ENCODE measurements at regions not wholly inside any gene's neighbourhood (a gene's known extent, or its start where the extent isn't known, plus 50 kb on each side); places are given as distances from the start of the nearest gene placed in this dataset.
"Not testable (repeated sequence)": the region's sequence is repeated elsewhere in the genome, so short reads cannot be mapped to it uniquely, and the experiment has no call there.

DNA sequence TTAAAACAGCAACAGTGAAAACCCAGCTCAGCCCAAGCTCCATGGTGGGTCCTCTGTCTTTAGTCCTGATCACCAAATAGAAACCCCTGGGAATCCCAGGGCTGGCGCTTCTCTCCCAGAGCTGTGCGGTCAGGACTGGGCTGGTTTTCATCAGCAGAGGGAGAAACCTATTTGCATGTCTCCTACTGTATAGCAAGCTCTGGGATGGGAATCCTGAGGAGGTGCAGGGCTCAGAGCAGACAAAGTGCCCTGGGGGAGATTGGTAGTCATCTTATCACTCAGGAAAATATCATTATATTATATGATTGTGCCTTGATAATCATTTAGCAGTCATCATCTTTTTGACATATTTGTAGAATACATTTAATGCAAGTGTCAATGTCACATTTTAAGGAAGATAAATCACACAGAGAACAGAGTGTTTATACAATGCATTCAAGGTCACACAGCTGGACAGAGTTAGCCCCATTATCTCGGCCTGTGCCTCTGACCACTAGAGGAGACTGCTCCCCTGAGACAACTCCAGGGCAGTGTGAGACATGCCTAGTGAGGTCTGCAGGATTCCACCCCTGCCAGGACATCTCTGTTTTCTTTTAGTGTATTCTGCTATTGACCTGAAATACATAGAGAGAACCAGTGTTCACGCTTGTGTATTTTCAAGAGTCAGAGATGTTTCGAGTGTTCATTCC lies 818.6 kb downstream of the TMEM121 start:
- TF ChIP-seq, protein P1, sequence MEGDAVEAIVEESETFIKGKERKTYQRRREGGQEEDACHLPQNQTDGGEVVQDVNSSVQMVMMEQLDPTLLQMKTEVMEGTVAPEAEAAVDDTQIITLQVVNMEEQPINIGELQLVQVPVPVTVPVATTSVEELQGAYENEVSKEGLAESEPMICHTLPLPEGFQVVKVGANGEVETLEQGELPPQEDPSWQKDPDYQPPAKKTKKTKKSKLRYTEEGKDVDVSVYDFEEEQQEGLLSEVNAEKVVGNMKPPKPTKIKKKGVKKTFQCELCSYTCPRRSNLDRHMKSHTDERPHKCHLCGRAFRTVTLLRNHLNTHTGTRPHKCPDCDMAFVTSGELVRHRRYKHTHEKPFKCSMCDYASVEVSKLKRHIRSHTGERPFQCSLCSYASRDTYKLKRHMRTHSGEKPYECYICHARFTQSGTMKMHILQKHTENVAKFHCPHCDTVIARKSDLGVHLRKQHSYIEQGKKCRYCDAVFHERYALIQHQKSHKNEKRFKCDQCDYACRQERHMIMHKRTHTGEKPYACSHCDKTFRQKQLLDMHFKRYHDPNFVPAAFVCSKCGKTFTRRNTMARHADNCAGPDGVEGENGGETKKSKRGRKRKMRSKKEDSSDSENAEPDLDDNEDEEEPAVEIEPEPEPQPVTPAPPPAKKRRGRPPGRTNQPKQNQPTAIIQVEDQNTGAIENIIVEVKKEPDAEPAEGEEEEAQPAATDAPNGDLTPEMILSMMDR (IDR thresholded peaks at IDR 0.05) = not testable (repeated sequence)
- TF ChIP-seq EZH2 (IDR thresholded peaks at IDR 0.05; ENCODE audit: borderline replicate concordance, insufficient read depth, low read depth, low read length, poor library complexity, severe bottlenecking) = not testable (repeated sequence)
